Astrocyte (in vitro differentiated cells and primary cell): ENCODE measurements at regions not wholly inside any gene's neighbourhood (a gene's known extent, or its start where the extent isn't known, plus 50 kb on each side); places are given as distances from the start of the nearest gene placed in this dataset.

Experiments
- DNase-seq: peaks from one replicate; pipeline ENCODE4 v3.0.0-alpha.2; 2010; ENCODE audit warnings: low read depth
- FAIRE-seq: peaks from 2 replicates; lab custom pipeline; 2011; peaks lifted over from hg19 to GRCh38; lab: Jason Lieb, UNC
- H2AFZ ChIP-seq: 2 replicates; pipeline ENCODE4 v1.6.0; 2012; ENCODE audit warnings: low read depth, low read length, inconsistent platforms
- H3K27ac ChIP-seq: 2 replicates; pipeline ENCODE4 v1.5.1; 2011; ENCODE audit warnings: low read depth, low read length, inconsistent platforms
- H3K27me3 ChIP-seq: 2 replicates; pipeline ENCODE4 v1.6.0; 2011; ENCODE audit warnings: low read length, inconsistent platforms; ENCODE audit not compliant: insufficient read depth
- H3K36me3 ChIP-seq: 2 replicates; pipeline ENCODE4 v1.5.1; 2011; ENCODE audit warnings: low read length, inconsistent platforms; ENCODE audit not compliant: insufficient read depth
- H3K4me1 ChIP-seq: 2 replicates; pipeline ENCODE4 v1.5.1; 2011; ENCODE audit warnings: low read length, inconsistent platforms; ENCODE audit not compliant: insufficient read depth
- H3K4me2 ChIP-seq: 2 replicates; pipeline ENCODE4 v1.6.0; 2012; ENCODE audit warnings: low read length, inconsistent platforms
- H3K4me3 ChIP-seq: 2 replicates; pipeline ENCODE4 v1.5.1; 2011; ENCODE audit warnings: low read depth, mild to moderate bottlenecking, low read length, inconsistent platforms; ENCODE audit not compliant: insufficient read depth
- H3K79me2 ChIP-seq: 2 replicates; pipeline ENCODE4 v1.6.0; 2012; ENCODE audit warnings: mild to moderate bottlenecking, low read length, inconsistent platforms; ENCODE audit not compliant: insufficient read depth
- H3K9ac ChIP-seq: 2 replicates; pipeline ENCODE4 v1.6.0; 2012; ENCODE audit warnings: mild to moderate bottlenecking, low read length, inconsistent platforms
- H3K9me3 ChIP-seq: 2 replicates; pipeline ENCODE4 v1.5.1; 2012; ENCODE audit warnings: low read depth, mild to moderate bottlenecking, low read length, inconsistent platforms; ENCODE audit not compliant: insufficient read depth
- H4K20me1 ChIP-seq: 2 replicates; pipeline ENCODE4 v1.6.0; 2012; ENCODE audit warnings: low read length, inconsistent platforms; ENCODE audit not compliant: insufficient read depth
- H3K27ac Mint-ChIP-seq: one replicate; pipeline ENCODE4 v1.8.0; 2021; ENCODE audit warnings: mild to moderate bottlenecking, mixed read lengths; ENCODE audit not compliant: unreplicated experiment
- H3K27me3 Mint-ChIP-seq: one replicate; pipeline ENCODE4 v1.8.0; 2021; ENCODE audit warnings: low read depth, mixed read lengths; ENCODE audit not compliant: unreplicated experiment
- H3K36me3 Mint-ChIP-seq: one replicate; pipeline ENCODE4 v1.8.0; 2021; ENCODE audit warnings: low read depth, mixed read lengths; ENCODE audit not compliant: unreplicated experiment
- H3K4me1 Mint-ChIP-seq: one replicate; pipeline ENCODE4 v1.8.0; 2021; ENCODE audit warnings: low read depth, mixed read lengths; ENCODE audit not compliant: unreplicated experiment
- H3K4me3 Mint-ChIP-seq: one replicate; pipeline ENCODE4 v1.8.0; 2021; ENCODE audit warnings: mild to moderate bottlenecking, moderate library complexity, mixed read lengths; ENCODE audit not compliant: unreplicated experiment
- H3K9me3 Mint-ChIP-seq: one replicate; pipeline ENCODE4 v1.8.0; 2021; ENCODE audit warnings: mild to moderate bottlenecking, mixed read lengths; ENCODE audit not compliant: unreplicated experiment
- CTCF ChIP-seq: IDR thresholded peaks from 2 replicates; pipeline ENCODE4 v1.5.1; 2011; ENCODE audit warnings: low read depth, mild to moderate bottlenecking, inconsistent platforms, low read length, moderate library complexity; ENCODE audit not compliant: insufficient read depth
- EZH2 ChIP-seq: IDR thresholded peaks from 2 replicates; pipeline ENCODE4 v1.6.1; 2012; ENCODE audit warnings: mild to moderate bottlenecking, low read length, inconsistent platforms; ENCODE audit not compliant: insufficient read depth

DNA sequence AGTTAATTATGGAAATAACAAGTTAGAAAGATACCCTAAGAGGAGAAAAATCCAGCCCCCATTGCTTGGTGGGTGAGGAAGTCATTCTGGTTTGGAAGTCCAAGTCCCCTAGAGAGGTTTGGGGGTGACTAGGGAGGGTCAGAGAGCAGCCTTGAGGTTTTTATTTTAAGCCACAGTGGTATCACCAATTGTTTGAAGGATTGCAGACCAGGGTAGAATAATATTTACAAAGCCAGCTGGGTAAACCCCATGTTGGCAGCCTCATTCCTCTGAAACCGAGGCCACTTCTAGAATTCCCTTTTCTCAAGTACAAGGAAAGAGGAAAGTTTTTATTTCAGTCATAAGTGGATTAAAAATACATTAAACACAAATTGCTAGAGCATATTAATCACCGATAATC is 99.7 kb downstream of the TMEM170B start:
- no peak for FAIRE-seq
- Histone ChIP-seq H3K36me3 (no peaks in the 10 kb centered on the region), H3K4me2 (no peak overlapping the region), H3K9ac (no peak overlapping the region), H3K79me2 (no peaks in the 10 kb centered on the region), H3K4me1 (peaks cover 21% of the 10 kb centered on the region), H3K9me3 (no peaks in the 10 kb centered on the region), H3K27me3 (no peaks in the 10 kb centered on the region), H2AFZ (no peak overlapping the region), H4K20me1 (no peaks in the 10 kb centered on the region), H3K4me3 (no peak overlapping the region), H3K27ac (no peak overlapping the region)
- Mint-ChIP-seq H3K4me1 (peaks cover 16% of the 10 kb centered on the region), H3K4me3 (no peak overlapping the region), H3K27me3 (no peaks in the 10 kb centered on the region), H3K36me3 (peaks cover under 1% of the 10 kb centered on the region), H3K9me3 (peaks cover 3% of the 10 kb centered on the region), H3K27ac (no peak overlapping the region)
- TF ChIP-seq CTCF (no peak), EZH2 (no peak)
- DNase-seq, result no peak

GRCh38 chr6:11639376-11640235 is 102.1 kb downstream of the TMEM170B start:
- Mint-ChIP-seq H3K27ac (no peak overlapping the region), H3K4me1 (peaks cover 5% of the 10 kb centered on the region), H3K9me3 (peaks cover 11% of the 10 kb centered on the region), H3K4me3 (no peak overlapping the region), H3K36me3 (peaks cover 2% of the 10 kb centered on the region), H3K27me3 (no peaks in the 10 kb centered on the region)
- Histone ChIP-seq H4K20me1 (no peaks in the 10 kb centered on the region), H3K36me3 (no peaks in the 10 kb centered on the region), H3K79me2 (no peaks in the 10 kb centered on the region), H3K4me3 (no peak overlapping the region), H3K9me3 (no peaks in the 10 kb centered on the region), H3K27me3 (no peaks in the 10 kb centered on the region), H3K4me1 (peaks cover 11% of the 10 kb centered on the region), H3K9ac (no peak overlapping the region), H2AFZ (no peak overlapping the region), H3K4me2 (no peak overlapping the region), H3K27ac (no peak overlapping the region)
- no peak for FAIRE-seq
- DNase-seq, result no peak
- TF ChIP-seq CTCF, result no peak
- no peak for TF ChIP-seq EZH2

- H3K4me1 Mint-ChIP-seq, result peaks cover 5% of the 10 kb centered on the region
- H3K27me3 Mint-ChIP-seq, result no peaks in the 10 kb centered on the region
These were observed 102.9 kb downstream of the TMEM170B start for GRCh38 chr6:11640486-11640885.

More at GRCh38 chr6:11640486-11640885, 102.9 kb downstream of the TMEM170B start:
- no peak for TF ChIP-seq EZH2
- no peak for TF ChIP-seq CTCF
- no peak for FAIRE-seq
- Histone ChIP-seq H3K79me2 (no peaks in the 10 kb centered on the region), H3K4me2 (no peak overlapping the region), H3K4me3 (no peak overlapping the region), H3K9ac (no peak overlapping the region), H2AFZ (no peak overlapping the region), H3K9me3 (no peaks in the 10 kb centered on the region), H3K4me1 (peaks cover 11% of the 10 kb centered on the region), H3K36me3 (no peaks in the 10 kb centered on the region), H3K27me3 (no peaks in the 10 kb centered on the region), H3K27ac (no peak overlapping the region), H4K20me1 (no peaks in the 10 kb centered on the region)
- DNase-seq, result no peak
- Mint-ChIP-seq H3K36me3 (peaks cover 2% of the 10 kb centered on the region), H3K4me3 (no peak overlapping the region), H3K27ac (no peak overlapping the region), H3K9me3 (peaks cover 11% of the 10 kb centered on the region)
